ENCODE measurements at regions not wholly inside any gene's neighbourhood (a gene's known extent, or its start where the extent isn't known, plus 50 kb on each side); places are given as distances from the start of the nearest gene placed in this dataset.
A peak's percentile ranks its signal among the peaks of the same experiment; 100 is the strongest.

DNA sequence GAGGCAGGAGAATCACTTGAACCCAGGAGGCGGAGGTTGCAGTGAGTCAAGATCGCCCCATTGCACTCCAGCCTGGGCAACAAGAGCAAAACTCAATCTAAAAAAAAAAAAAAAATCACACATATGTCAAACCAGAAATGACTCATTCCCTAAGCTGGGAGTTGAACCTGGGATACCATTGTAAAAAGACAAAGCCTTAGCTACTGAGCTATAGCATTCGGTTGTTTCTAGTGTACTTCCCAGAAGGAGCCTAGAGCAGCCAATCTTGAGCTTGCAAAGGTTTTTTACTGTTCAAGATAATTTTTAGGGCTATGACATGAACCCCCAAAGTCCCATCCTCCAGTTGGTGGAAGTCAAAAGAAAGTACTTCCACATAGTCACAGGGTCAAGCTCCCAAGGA is 87.9 kb downstream of the ZNF467 start:
- 100% methylated on average over 2 of the region's 3 CpGs for WGBS (ENCODE audit: insufficient coverage)

DNA sequence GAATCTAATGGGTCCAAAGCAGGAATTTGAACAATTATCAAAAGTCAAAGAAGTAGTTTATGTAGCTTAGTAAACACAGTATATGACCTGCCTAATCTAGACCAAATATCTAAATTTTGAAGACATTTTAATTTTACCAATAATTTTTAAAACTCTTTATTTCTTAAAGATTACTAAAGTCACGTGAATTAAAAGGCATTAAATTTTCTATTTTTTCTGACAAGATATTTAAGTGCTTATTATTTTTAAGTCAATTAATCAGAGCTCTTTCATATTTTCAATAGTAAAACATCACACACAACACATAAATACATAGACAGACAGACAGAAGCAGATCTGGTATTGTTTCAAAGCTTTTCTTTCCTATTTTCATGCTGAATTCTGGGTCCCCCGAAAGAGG is 89.5 kb downstream of the ZNF467 start:
- Mint-ChIP-seq H3K9me3 (peaks cover 0 to 21% (median 12%) of the 10 kb centered on the region in 7 donors), H3K27me3 (ENCODE audit: low read depth in 3 of 3) (peaks cover 6 to 10% (median 9%) of the 10 kb centered on the region in 3 donors), H3K4me3 (no peak overlapping the region), H3K27ac (no peak overlapping the region), H3K4me1 (peaks cover 15% of the 10 kb centered on the region), H3K36me3 (no peaks in the 10 kb centered on the region)
- Histone ChIP-seq H3K36me3 (replicated peaks in 1 of 2; ENCODE audit: control insufficient read depth in 1 of 2, insufficient read depth in 2 of 2, low read length in 2 of 2) (no peaks in the 10 kb centered on the region), H3K4me1 (ENCODE audit: control insufficient read depth in 1 of 2, insufficient read depth in 2 of 2, low read length in 2 of 2) (peaks cover 0 to 8% of the 10 kb centered on the region in 2 donors), H3K9ac (ENCODE audit: insufficient read depth, low read length, poor library complexity, severe bottlenecking) (no peak overlapping the region), H3K4me2 (replicated peaks; ENCODE audit: extremely low read depth, low read length, poor library complexity, severe bottlenecking) (no peak overlapping the region), H3K27me3 (ENCODE audit: control insufficient read depth in 2 of 2, insufficient read depth in 2 of 2, low read length in 2 of 2) (peaks cover 0 to 4% of the 10 kb centered on the region in 2 donors), H3K9me3 (replicated peaks in 1 of 2; ENCODE audit: control insufficient read depth in 1 of 2, insufficient read depth in 1 of 2, low read length in 2 of 2) (peaks cover 4 to 15% of the 10 kb centered on the region in 2 donors), H4K20me1 (ENCODE audit: insufficient read depth, low read length) (no peaks in the 10 kb centered on the region), H3K27ac (ENCODE audit: low read depth in 1 of 2, low read length in 2 of 2) (no peak overlapping the region), H3K4me3 (replicated peaks in 1 of 3; ENCODE audit: low read depth in 2 of 3, low read length in 3 of 3) (no peak overlapping the region), H3K79me2 (ENCODE audit: insufficient read depth, low read length) (no peaks in the 10 kb centered on the region), H2AFZ (ENCODE audit: insufficient read depth, low read depth, low read length, poor library complexity, severe bottlenecking) (no peak overlapping the region)
- no CpG with 5 or more reads among the region's 2 CpGs for WGBS (ENCODE audit: insufficient coverage)
- intact Hi-C loops (cut with micrococcal nuclease): no loop called here
- DNase-seq: no peak
- TF ChIP-seq CTCF (IDR thresholded peaks at IDR 0.05): no peak

More for the DNA sequence above, 87.9 kb downstream of the ZNF467 start:
- peaks cover 4 to 16% of the 10 kb centered on the region in 2 donors for H3K9me3 ChIP-seq (replicated peaks in 1 of 2; ENCODE audit: control insufficient read depth in 1 of 2, insufficient read depth in 1 of 2, low read length in 2 of 2)
- H3K9ac ChIP-seq (ENCODE audit: insufficient read depth, low read length, poor library complexity, severe bottlenecking): no peak overlapping the region
- TF ChIP-seq CTCF (IDR thresholded peaks at IDR 0.05): no peak
- H3K9me3 Mint-ChIP-seq: peaks cover 0 to 14% (median 11%) of the 10 kb centered on the region in 7 donors
- peak overlapping the region; percentile 17 for H2AFZ ChIP-seq (ENCODE audit: insufficient read depth, low read depth, low read length, poor library complexity, severe bottlenecking)
- intact Hi-C loops (cut with micrococcal nuclease): no loop called here
- no peaks in the 10 kb centered on the region for H4K20me1 ChIP-seq (ENCODE audit: insufficient read depth, low read length)
- H3K4me3 Mint-ChIP-seq: no peak overlapping the region
- H3K4me3 ChIP-seq (replicated peaks in 1 of 3; ENCODE audit: low read depth in 2 of 3, low read length in 3 of 3): no peak overlapping the region
- H3K27me3 Mint-ChIP-seq (ENCODE audit: low read depth in 3 of 3): peaks cover 9 to 14% (median 13%) of the 10 kb centered on the region in 3 donors
- no peaks in the 10 kb centered on the region for H3K79me2 ChIP-seq (ENCODE audit: insufficient read depth, low read length)
- no peaks in the 10 kb centered on the region for H3K36me3 Mint-ChIP-seq
- no peak overlapping the region for H3K4me2 ChIP-seq (replicated peaks; ENCODE audit: extremely low read depth, low read length, poor library complexity, severe bottlenecking)
- H3K4me1 ChIP-seq (ENCODE audit: control insufficient read depth in 1 of 2, insufficient read depth in 2 of 2, low read length in 2 of 2): peaks cover 0 to 8% of the 10 kb centered on the region in 2 donors
- no peak overlapping the region for H3K27ac ChIP-seq (ENCODE audit: low read depth in 1 of 2, low read length in 2 of 2)
- H3K36me3 ChIP-seq (replicated peaks in 1 of 2; ENCODE audit: control insufficient read depth in 1 of 2, insufficient read depth in 2 of 2, low read length in 2 of 2): no peaks in the 10 kb centered on the region
- no peak for DNase-seq
- peaks cover 4 to 14% of the 10 kb centered on the region in 2 donors for H3K27me3 ChIP-seq (ENCODE audit: control insufficient read depth in 2 of 2, insufficient read depth in 2 of 2, low read length in 2 of 2)
- H3K4me1 Mint-ChIP-seq: peaks cover 17% of the 10 kb centered on the region
- H3K27ac Mint-ChIP-seq: no peak overlapping the region

Data from CD14-positive monocyte (primary cell).